Astrocyte (in vitro differentiated cells and primary cell): ENCODE measurements at regions not wholly inside any gene's neighbourhood (a gene's known extent, or its start where the extent isn't known, plus 50 kb on each side); places are given as distances from the start of the nearest gene placed in this dataset.

ENCODE experiments used
- DNase-seq: peaks from one replicate; pipeline ENCODE4 v3.0.0-alpha.2; 2010; ENCODE audit warnings: low read depth
- FAIRE-seq: peaks from 2 replicates; lab custom pipeline; 2011; peaks lifted over from hg19 to GRCh38; lab: Jason Lieb, UNC
- H2AFZ ChIP-seq: 2 replicates; pipeline ENCODE4 v1.6.0; 2012; ENCODE audit warnings: low read depth, low read length, inconsistent platforms
- H3K27ac ChIP-seq: 2 replicates; pipeline ENCODE4 v1.5.1; 2011; ENCODE audit warnings: low read depth, low read length, inconsistent platforms
- H3K27me3 ChIP-seq: 2 replicates; pipeline ENCODE4 v1.6.0; 2011; ENCODE audit warnings: low read length, inconsistent platforms; ENCODE audit not compliant: insufficient read depth
- H3K36me3 ChIP-seq: 2 replicates; pipeline ENCODE4 v1.5.1; 2011; ENCODE audit warnings: low read length, inconsistent platforms; ENCODE audit not compliant: insufficient read depth
- H3K4me1 ChIP-seq: 2 replicates; pipeline ENCODE4 v1.5.1; 2011; ENCODE audit warnings: low read length, inconsistent platforms; ENCODE audit not compliant: insufficient read depth
- H3K4me2 ChIP-seq: 2 replicates; pipeline ENCODE4 v1.6.0; 2012; ENCODE audit warnings: low read length, inconsistent platforms
- H3K4me3 ChIP-seq: 2 replicates; pipeline ENCODE4 v1.5.1; 2011; ENCODE audit warnings: low read depth, mild to moderate bottlenecking, low read length, inconsistent platforms; ENCODE audit not compliant: insufficient read depth
- H3K79me2 ChIP-seq: 2 replicates; pipeline ENCODE4 v1.6.0; 2012; ENCODE audit warnings: mild to moderate bottlenecking, low read length, inconsistent platforms; ENCODE audit not compliant: insufficient read depth
- H3K9ac ChIP-seq: 2 replicates; pipeline ENCODE4 v1.6.0; 2012; ENCODE audit warnings: mild to moderate bottlenecking, low read length, inconsistent platforms
- H3K9me3 ChIP-seq: 2 replicates; pipeline ENCODE4 v1.5.1; 2012; ENCODE audit warnings: low read depth, mild to moderate bottlenecking, low read length, inconsistent platforms; ENCODE audit not compliant: insufficient read depth
- H4K20me1 ChIP-seq: 2 replicates; pipeline ENCODE4 v1.6.0; 2012; ENCODE audit warnings: low read length, inconsistent platforms; ENCODE audit not compliant: insufficient read depth
- H3K27ac Mint-ChIP-seq: one replicate; pipeline ENCODE4 v1.8.0; 2021; ENCODE audit warnings: mild to moderate bottlenecking, mixed read lengths; ENCODE audit not compliant: unreplicated experiment
- H3K27me3 Mint-ChIP-seq: one replicate; pipeline ENCODE4 v1.8.0; 2021; ENCODE audit warnings: low read depth, mixed read lengths; ENCODE audit not compliant: unreplicated experiment
- H3K36me3 Mint-ChIP-seq: one replicate; pipeline ENCODE4 v1.8.0; 2021; ENCODE audit warnings: low read depth, mixed read lengths; ENCODE audit not compliant: unreplicated experiment
- H3K4me1 Mint-ChIP-seq: one replicate; pipeline ENCODE4 v1.8.0; 2021; ENCODE audit warnings: low read depth, mixed read lengths; ENCODE audit not compliant: unreplicated experiment
- H3K4me3 Mint-ChIP-seq: one replicate; pipeline ENCODE4 v1.8.0; 2021; ENCODE audit warnings: mild to moderate bottlenecking, moderate library complexity, mixed read lengths; ENCODE audit not compliant: unreplicated experiment
- H3K9me3 Mint-ChIP-seq: one replicate; pipeline ENCODE4 v1.8.0; 2021; ENCODE audit warnings: mild to moderate bottlenecking, mixed read lengths; ENCODE audit not compliant: unreplicated experiment
- CTCF ChIP-seq: IDR thresholded peaks from 2 replicates; pipeline ENCODE4 v1.5.1; 2011; ENCODE audit warnings: low read depth, mild to moderate bottlenecking, inconsistent platforms, low read length, moderate library complexity; ENCODE audit not compliant: insufficient read depth
- EZH2 ChIP-seq: IDR thresholded peaks from 2 replicates; pipeline ENCODE4 v1.6.1; 2012; ENCODE audit warnings: mild to moderate bottlenecking, low read length, inconsistent platforms; ENCODE audit not compliant: insufficient read depth

GRCh38 chr15:91535856-91536500 is 317.5 kb upstream of the SLCO3A1 start:
- Histone ChIP-seq H3K4me3 (no peak overlapping the region), H3K36me3 (no peaks in the 10 kb centered on the region), H3K9ac (no peak overlapping the region), H3K27ac (no peak overlapping the region), H3K9me3 (no peaks in the 10 kb centered on the region), H3K4me1 (peaks cover 14% of the 10 kb centered on the region), H3K79me2 (no peaks in the 10 kb centered on the region), H2AFZ (no peak overlapping the region), H3K4me2 (no peak overlapping the region), H3K27me3 (no peaks in the 10 kb centered on the region), H4K20me1 (no peaks in the 10 kb centered on the region)
- no peaks in the 10 kb centered on the region for H3K9me3 Mint-ChIP-seq
- H3K27ac Mint-ChIP-seq, result no peak overlapping the region
- DNase-seq, result no peak
- H3K27me3 Mint-ChIP-seq, result no peaks in the 10 kb centered on the region
- TF ChIP-seq EZH2 (no peak), CTCF (no peak)
- peaks cover 8% of the 10 kb centered on the region for H3K4me1 Mint-ChIP-seq
- FAIRE-seq, result no peak
- no peaks in the 10 kb centered on the region for H3K36me3 Mint-ChIP-seq
- H3K4me3 Mint-ChIP-seq, result no peak overlapping the region

GRCh38 chr15:91537856-91538255 is 315.7 kb upstream of the SLCO3A1 start:
- H3K27me3 Mint-ChIP-seq, result no peaks in the 10 kb centered on the region

More at GRCh38 chr15:91537856-91538255, 315.7 kb upstream of the SLCO3A1 start:
- DNase-seq (no peak), FAIRE-seq (no peak)
- Mint-ChIP-seq H3K4me1 (peaks cover 8% of the 10 kb centered on the region), H3K36me3 (no peaks in the 10 kb centered on the region), H3K4me3 (no peak overlapping the region), H3K9me3 (no peaks in the 10 kb centered on the region), H3K27ac (no peak overlapping the region)
- H3K36me3 ChIP-seq, result no peaks in the 10 kb centered on the region
- H3K27ac ChIP-seq, result no peak overlapping the region
- H3K4me1 ChIP-seq, result peaks cover 14% of the 10 kb centered on the region
- H3K4me2 ChIP-seq, result no peak overlapping the region
- no peaks in the 10 kb centered on the region for H3K9me3 ChIP-seq
- H3K4me3 ChIP-seq, result no peak overlapping the region
- no peaks in the 10 kb centered on the region for H3K79me2 ChIP-seq
- TF ChIP-seq EZH2 (no peak), CTCF (no peak)
- no peak overlapping the region for H3K9ac ChIP-seq
- H2AFZ ChIP-seq, result no peak overlapping the region
- no peaks in the 10 kb centered on the region for H4K20me1 ChIP-seq
- H3K27me3 ChIP-seq, result no peaks in the 10 kb centered on the region
